BE2C (cell line): ENCODE measurements at regions not wholly inside any gene's neighbourhood (a gene's known extent, or its start where the extent isn't known, plus 50 kb on each side); places are given as distances from the start of the nearest gene placed in this dataset.

Source experiments
- DNase-seq: peaks from one replicate; pipeline ENCODE4 v3.0.0-alpha.2; 2020
- H3K27me3 ChIP-seq: fragments of 250-450 bp; sonication (Bioruptor Pico); 2 replicates; pipeline ENCODE4 v1.5.1; 2020; ENCODE audit warnings: mild to moderate bottlenecking
- H3K36me3 ChIP-seq: fragments of 250-450 bp; sonication (Bioruptor Pico); 2 replicates; pipeline ENCODE4 v1.5.1; 2020; ENCODE audit warnings: mild to moderate bottlenecking
- H3K4me1 ChIP-seq: fragments of 250-450 bp; sonication (Bioruptor Pico); 2 replicates; pipeline ENCODE4 v1.5.1; 2020
- H3K4me3 ChIP-seq: 2 replicates; pipeline ENCODE4 v1.5.1; 2011; ENCODE audit warnings: low read depth, low read length
- H3K9me3 ChIP-seq: fragments of 250-450 bp; sonication (Bioruptor Pico); 2 replicates; pipeline ENCODE4 v1.5.1; 2020
- TF ChIP-seq, protein P1 (sequence below): IDR thresholded peaks from 2 replicates; pipeline ENCODE4 v1.5.1; 2012; ENCODE audit warnings: mild to moderate bottlenecking, low read depth, low read length

DNA sequence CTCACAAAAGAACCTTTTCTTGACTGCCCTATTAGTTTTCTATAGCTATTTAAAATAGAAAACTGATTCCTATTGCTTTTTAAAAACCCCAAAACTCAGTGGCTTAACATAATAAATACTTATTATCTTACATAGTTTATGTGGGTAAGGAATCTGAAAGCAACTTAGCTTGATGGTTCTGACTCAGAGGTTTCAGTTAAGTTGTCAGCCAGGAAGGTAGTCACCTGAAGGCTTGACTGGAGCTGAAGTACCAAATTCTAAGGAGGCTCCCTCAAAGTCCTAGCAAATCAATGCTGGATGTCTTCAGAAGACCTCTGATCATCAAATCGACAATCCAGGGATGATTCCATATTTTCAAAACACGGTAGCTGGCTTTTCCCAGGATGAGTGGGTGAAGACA, 546.6 kb upstream of the CDH2 start:
- Histone ChIP-seq H3K27me3 (no peaks in the 10 kb centered on the region), H3K4me3 (no peak overlapping the region), H3K9me3 (no peaks in the 10 kb centered on the region), H3K4me1 (no peaks in the 10 kb centered on the region), H3K36me3 (no peaks in the 10 kb centered on the region)
- TF ChIP-seq, protein P1, sequence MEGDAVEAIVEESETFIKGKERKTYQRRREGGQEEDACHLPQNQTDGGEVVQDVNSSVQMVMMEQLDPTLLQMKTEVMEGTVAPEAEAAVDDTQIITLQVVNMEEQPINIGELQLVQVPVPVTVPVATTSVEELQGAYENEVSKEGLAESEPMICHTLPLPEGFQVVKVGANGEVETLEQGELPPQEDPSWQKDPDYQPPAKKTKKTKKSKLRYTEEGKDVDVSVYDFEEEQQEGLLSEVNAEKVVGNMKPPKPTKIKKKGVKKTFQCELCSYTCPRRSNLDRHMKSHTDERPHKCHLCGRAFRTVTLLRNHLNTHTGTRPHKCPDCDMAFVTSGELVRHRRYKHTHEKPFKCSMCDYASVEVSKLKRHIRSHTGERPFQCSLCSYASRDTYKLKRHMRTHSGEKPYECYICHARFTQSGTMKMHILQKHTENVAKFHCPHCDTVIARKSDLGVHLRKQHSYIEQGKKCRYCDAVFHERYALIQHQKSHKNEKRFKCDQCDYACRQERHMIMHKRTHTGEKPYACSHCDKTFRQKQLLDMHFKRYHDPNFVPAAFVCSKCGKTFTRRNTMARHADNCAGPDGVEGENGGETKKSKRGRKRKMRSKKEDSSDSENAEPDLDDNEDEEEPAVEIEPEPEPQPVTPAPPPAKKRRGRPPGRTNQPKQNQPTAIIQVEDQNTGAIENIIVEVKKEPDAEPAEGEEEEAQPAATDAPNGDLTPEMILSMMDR, result no peak
- no peak for DNase-seq

DNA sequence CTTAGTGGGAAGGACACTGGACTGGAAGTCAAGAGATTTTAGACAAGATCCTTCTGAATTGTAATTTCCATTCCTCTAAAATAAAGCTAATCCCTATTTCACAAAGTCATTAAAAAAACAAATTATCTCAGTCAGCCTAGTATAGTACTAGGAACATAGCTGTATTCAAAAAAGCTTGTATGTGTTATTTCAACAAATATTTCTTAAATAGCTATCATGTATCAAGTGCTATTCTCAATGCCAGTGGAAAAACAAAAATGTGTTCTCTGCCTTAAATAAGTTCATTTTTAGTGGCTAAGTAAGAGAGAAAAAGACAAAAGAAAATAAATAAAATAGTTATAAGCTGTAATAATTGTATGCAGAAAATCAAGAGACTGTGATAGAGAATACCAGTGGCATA, 541.8 kb upstream of the CDH2 start:
- H3K4me3 ChIP-seq, result no peak overlapping the region
- H3K9me3 ChIP-seq, result no peaks in the 10 kb centered on the region
- no peak for DNase-seq
- no peaks in the 10 kb centered on the region for H3K36me3 ChIP-seq
- no peaks in the 10 kb centered on the region for H3K27me3 ChIP-seq
- no peaks in the 10 kb centered on the region for H3K4me1 ChIP-seq
- TF ChIP-seq, protein P1, result no peak

DNA sequence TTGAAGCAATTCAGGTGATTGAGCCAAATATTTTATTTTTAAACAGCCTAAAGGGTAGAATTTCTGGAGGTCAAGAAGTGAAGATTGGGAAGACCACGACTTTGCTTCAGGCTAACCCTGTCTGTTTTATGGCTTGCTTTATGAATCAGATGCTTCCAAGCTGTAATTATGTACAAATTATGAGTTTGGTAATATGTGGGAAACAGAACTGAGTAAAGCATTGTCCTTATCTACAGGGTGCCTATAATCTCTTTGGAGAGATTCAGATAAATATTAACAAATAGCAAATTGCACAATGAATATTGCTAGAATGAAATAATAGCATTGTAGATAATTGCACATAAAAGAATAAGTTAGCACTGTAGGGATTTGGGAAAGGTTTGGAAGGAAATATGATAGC, 539.4 kb upstream of the CDH2 start:
- H3K4me3 ChIP-seq, result no peak overlapping the region
- no peaks in the 10 kb centered on the region for H3K36me3 ChIP-seq
- no peak for DNase-seq
- TF ChIP-seq, protein P1, result no peak
- no peaks in the 10 kb centered on the region for H3K9me3 ChIP-seq
- H3K27me3 ChIP-seq, result no peaks in the 10 kb centered on the region
- H3K4me1 ChIP-seq, result peaks cover 2% of the 10 kb centered on the region; the same call in 1 of the 2 replicates

DNA sequence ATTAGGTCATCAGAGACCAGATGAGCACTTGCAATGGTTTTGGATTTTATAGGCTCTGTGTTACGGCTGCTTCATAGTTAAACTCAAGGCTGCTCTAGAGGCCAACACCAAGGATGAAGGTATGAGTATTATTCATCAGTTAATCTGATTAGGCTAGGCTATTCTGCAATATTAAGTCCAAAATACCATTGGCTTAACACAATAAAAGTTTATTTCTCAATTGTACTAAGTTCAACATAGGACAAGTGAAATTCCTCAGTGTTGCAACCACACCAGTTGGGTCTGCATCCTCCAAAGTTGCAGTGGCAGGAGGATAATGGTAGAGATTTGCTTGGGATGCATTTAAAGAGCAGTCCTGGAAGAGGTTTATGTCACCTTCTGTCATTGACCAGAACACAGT, 538.3 kb upstream of the CDH2 start:
- no peak for DNase-seq
- no peaks in the 10 kb centered on the region for H3K9me3 ChIP-seq
- no peaks in the 10 kb centered on the region for H3K27me3 ChIP-seq
- H3K4me1 ChIP-seq, result peaks cover 2% of the 10 kb centered on the region; the same call in 1 of the 2 replicates
- H3K36me3 ChIP-seq, result no peaks in the 10 kb centered on the region
- no peak overlapping the region for H3K4me3 ChIP-seq
- TF ChIP-seq, protein P1, result no peak

DNA sequence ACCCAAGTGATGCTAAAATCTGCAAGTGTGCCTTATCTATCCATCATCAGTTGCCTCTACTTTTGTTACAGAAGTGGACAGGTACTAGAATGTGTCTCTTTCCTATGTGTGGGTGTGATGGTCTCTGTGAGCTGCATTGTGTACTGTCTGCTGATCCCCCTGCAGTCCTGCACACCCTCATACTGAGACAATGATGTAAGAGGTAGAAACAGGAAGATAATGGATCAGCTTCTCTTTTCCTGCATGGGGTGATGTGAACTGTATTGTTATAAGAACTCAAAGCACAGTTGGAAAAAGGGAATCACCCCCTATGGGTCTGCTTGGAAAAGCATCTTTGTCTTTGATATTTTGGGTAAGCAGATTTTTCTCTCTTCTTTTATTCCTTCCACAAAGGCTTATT, 537.6 kb upstream of the CDH2 start:
- H3K4me3 ChIP-seq, result no peak overlapping the region
- H3K36me3 ChIP-seq, result no peaks in the 10 kb centered on the region
- no peak for DNase-seq
- H3K27me3 ChIP-seq, result no peaks in the 10 kb centered on the region
- peaks cover 2% of the 10 kb centered on the region; the same call in 1 of the 2 replicates for H3K4me1 ChIP-seq
- TF ChIP-seq, protein P1, result no peak
- H3K9me3 ChIP-seq, result no peaks in the 10 kb centered on the region

DNA sequence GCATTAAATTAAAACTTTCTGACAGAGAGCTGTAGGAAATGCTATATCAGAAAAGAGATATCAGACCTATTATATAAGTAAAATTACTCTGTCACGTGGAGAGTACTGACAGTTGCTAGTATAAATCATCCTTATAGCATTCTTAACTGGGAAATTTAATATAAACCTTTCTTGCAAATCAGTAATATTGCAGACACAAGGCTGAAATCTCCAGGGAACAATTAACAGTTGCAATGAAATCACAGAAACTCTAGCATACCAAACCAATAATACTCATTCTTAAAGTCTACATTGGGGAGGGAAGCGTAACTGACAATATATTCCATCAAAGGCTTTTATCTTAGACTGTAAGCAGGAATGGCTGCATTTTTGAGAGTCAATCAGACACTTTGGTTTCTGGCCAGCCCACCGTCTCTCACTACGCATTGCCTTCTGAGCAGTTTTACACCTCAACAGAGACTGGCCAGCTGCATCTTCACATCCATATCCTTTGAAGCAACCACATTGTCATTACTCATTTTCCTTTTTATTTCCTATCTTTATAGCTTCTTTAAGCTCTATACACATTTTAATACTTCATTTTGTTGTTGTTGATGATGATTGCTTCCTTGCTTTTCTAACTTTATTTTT, 536.0 kb upstream of the CDH2 start:
- TF ChIP-seq, protein P1, result no peak
- no peaks in the 10 kb centered on the region for H3K36me3 ChIP-seq
- DNase-seq, result no peak

More for the DNA sequence above, 536.0 kb upstream of the CDH2 start:
- Histone ChIP-seq H3K27me3 (no peaks in the 10 kb centered on the region), H3K4me1 (peaks cover 2% of the 10 kb centered on the region; the same call in 1 of the 2 replicates), H3K9me3 (no peaks in the 10 kb centered on the region), H3K4me3 (no peak overlapping the region)
